Hematopoietic multipotent progenitor cell treated with erythropoietin and hydrocortisone succinate and interleukin-3 and kit ligand, for 15 days (in vitro differentiated cells): ENCODE measurements at regions not wholly inside any gene's neighbourhood (a gene's known extent, or its start where the extent isn't known, plus 50 kb on each side); places are given as distances from the start of the nearest gene placed in this dataset.
"Not testable (repeated sequence)": the region's sequence is repeated elsewhere in the genome, so short reads cannot be mapped to it uniquely, and the experiment has no call there.

ENCODE experiments used
- DNase-seq: peaks from one replicate; pipeline ENCODE4 v3.0.0-alpha.2; 2015; ENCODE audit warnings: low spot score

- no peak for DNase-seq
These were observed 146.1 kb downstream of the MEX3B start for GRCh38 chr15:81899730-81900129.

DNA sequence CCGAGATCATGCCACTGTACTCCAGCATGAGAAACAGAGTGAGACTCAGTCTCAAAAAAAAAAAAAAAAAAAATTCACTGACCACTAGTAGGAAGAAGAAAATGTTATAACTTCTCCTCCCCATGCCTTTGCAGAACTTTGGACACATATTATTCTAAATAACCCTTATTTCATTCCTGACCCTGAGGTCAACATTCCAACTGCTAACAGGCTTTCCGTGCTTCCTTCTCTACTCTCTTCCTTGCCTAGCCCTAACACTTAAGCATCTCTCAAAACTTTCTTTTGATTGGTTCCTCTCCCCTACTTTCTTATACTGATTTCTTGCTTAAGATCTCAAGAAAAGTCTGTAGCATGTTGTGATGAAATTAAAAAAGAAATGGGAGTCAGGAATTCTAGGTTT, 146.8 kb downstream of the MEX3B start:
- no peak for DNase-seq

- no peak for DNase-seq
These were observed 148.7 kb downstream of the MEX3B start for GRCh38 chr15:81897057-81897677.

DNA sequence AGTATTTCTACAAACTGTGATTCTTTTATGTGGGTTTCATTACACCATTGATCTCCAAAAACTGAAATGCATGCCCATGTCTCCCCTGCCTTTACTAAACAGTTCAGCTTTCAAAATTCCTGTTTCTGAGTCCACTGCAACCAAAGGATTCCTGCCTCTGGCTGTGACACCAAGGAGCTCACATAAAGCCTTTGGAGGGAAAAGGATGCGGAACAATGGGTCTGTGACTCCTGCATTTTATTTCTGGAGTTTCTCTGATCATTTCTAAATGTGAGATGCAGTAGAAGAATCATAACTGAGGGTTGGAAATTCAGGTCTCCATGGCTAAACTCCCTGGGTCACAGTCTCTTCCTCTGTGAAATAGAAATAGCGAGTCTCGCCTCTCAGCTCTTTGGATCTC, 149.5 kb downstream of the MEX3B start:
- no peak for DNase-seq

DNA sequence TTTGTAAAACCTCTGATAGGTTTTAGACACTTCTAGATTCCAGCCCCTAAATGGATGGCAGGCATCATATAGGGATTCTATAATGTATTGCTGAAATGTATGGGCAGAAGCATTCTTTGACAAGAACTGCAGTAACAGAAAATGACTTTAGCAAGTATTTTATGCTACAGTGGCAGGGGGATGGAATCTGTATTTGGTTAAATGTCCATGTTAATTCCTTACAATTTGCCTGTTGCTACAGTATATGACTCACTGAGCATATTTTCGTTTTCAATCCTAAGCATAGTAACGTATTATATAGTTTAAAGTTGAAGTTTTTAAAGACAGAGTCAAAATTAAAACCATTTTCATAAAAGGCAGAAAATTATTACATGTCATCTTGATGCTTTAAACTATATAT, 150.1 kb downstream of the MEX3B start:
- DNase-seq = no peak

DNA sequence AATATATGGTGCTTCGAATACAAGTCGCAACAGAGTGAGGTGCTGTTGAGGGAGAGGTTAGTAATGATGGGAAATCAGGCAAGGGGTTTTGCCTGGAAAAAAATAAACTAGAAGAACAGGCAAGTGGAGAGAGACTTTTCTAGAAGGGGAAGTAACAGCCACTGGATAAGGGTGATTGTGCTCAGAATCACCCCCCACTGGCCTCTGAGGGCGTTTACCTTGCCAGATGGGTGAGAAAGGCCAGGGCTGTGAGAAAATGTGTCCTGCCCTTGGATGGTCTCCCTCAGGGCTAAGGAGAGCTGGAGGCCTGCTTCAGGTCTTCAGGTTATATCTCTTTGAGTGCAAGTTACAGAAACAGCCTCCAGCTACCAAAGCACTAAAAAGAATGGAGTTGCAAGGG, 151.8 kb downstream of the MEX3B start:
- DNase-seq = no peak

GRCh38 chr15:81893182-81893835, 152.5 kb downstream of the MEX3B start:
- DNase-seq = no peak

DNA sequence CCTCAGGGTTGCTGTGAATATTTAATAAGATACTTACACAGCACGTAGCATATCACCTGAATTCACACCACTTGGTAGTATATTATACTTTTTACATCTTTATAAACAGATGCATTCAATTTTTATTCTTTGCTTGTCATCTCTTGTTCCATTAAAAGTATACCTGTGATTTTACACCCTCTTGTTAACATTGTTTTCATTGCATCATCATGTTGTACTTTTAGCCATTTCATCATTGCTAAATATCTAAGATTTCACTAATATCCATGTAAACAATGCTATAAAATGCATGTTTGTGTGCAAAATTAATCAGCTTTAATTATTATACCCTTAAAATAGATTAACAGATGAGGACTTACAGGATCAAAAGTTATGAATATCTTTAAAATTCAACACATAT, 155.3 kb downstream of the MEX3B start:
- DNase-seq = no peak

DNA sequence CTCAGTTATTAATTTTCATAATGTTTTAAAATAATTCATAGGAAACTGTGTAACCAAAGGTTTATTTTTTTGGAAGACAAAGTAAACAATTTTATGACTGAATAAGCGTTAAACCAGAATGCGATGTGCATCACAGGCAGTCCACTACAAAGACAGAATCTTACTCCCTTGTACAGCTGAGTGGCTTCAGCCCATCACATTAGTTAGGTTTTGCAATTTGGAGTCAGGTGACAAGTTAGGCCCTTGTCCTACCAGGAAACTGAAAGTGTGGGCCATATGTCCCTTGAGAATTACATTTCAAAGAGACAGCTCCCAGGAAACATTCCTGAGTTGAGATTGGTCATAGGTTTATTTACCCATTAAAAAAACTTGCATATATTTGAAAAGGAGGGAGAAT, 156.3 kb downstream of the MEX3B start:
- DNase-seq = no peak

GRCh38 chr15:81888748-81889484, 156.9 kb downstream of the MEX3B start:
- no peak for DNase-seq

DNA sequence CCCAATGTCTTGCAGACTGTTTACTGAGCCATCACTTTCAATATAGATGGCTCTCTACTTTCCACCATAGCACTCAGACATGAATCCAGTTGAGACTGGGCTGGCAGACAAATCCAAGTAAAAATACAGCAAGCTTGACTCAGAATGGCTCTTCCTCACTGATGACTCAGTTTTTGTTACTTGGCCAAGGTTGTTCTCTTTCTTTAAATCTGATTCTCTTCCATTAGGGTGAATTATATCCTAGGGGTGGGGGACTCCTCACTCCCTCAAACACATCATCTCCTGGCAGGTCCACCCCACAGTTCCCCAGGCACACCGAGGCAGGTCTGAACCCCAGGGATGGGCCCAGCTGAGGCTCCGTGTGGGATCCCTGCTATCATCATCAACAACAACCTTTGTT, 157.9 kb downstream of the MEX3B start:
- DNase-seq = no peak

DNA sequence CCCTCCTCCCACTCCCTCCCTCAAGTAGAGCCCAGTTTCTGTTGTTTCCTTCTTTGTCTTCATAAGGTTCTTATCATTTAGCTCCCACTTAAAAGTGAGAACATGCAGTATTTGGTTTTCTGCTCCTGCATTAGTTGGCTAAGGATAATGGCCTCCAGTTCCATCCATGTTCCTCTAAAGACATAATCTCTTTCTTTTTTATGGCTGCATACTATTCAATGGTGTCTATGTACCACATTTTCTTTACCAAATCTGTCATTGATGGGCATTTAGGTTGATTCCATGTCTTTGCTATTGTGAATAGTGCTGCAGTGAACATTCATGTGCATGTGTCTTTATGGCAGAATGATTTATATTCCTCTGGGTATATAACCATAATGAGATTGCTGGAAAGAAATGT, 158.6 kb downstream of the MEX3B start:
- not testable (repeated sequence) for DNase-seq

- no peak for DNase-seq
These were observed 159.2 kb downstream of the MEX3B start for GRCh38 chr15:81886591-81886990.

DNA sequence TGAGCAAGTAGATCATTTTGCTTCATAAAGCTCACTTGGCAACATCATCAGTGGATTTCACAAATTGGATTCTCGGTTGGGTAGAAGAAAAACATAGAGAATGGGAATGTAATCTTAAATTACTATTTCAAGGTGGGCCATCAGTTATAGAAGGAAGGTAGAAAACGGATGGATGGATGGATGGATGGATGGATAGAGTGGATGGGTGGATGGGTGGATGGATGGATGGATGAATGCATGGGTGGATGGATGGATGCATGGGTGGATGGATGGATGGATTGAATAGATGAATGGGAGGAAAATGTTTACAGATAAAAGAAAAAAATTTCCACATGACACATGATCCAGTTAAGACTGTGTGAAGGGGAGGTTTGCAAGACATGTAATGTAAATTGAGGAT, 159.7 kb downstream of the MEX3B start:
- no peak for DNase-seq

- DNase-seq = no peak
These were observed 160.7 kb downstream of the MEX3B start for GRCh38 chr15:81885135-81885534.

- no peak for DNase-seq
These were observed 163.3 kb downstream of the MEX3B start for GRCh38 chr15:81882504-81882903.

GRCh38 chr15:81880833-81881232, 165.0 kb downstream of the MEX3B start:
- no peak for DNase-seq

DNA sequence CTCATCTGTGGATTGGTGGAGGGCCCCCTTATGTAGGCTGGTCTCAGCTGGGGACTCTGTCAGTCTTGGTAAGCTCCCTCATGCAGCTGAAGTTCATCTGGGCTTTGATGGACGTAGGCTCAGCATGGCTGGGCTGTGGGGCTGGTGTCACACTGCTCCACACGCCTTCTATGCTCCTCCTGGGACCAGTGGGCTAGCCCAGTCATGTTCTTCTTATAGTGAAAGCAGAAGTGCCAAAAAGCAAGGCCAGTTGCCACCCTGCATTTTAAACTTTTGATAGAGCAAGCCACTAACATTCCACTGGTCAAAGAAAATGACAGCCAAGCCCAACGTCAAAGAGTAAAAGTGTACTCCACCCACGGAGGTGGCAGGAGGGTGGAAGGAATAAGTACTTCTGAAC, 165.5 kb downstream of the MEX3B start:
- DNase-seq = no peak

- DNase-seq = not testable (repeated sequence)
These were observed 170.1 kb downstream of the MEX3B start for GRCh38 chr15:81875717-81876116.

DNA sequence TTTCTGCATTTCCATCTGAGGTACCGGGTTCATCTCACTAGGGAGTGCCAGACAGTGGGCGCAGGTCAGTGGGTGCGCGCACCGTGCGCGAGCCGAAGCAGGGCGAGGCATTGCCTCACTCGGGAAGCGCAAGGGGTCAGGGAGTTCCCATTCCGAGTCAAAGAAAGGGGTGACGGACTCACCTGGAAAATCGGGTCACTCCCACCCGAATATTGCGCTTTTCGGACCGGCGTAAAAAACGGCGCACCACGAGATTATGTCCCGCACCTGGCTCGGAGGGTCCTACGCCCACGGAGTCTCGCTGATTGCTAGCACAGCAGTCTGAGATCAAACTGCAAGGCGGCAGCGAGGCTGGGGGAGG, 175.1 kb downstream of the MEX3B start:
- DNase-seq = not testable (repeated sequence)

DNA sequence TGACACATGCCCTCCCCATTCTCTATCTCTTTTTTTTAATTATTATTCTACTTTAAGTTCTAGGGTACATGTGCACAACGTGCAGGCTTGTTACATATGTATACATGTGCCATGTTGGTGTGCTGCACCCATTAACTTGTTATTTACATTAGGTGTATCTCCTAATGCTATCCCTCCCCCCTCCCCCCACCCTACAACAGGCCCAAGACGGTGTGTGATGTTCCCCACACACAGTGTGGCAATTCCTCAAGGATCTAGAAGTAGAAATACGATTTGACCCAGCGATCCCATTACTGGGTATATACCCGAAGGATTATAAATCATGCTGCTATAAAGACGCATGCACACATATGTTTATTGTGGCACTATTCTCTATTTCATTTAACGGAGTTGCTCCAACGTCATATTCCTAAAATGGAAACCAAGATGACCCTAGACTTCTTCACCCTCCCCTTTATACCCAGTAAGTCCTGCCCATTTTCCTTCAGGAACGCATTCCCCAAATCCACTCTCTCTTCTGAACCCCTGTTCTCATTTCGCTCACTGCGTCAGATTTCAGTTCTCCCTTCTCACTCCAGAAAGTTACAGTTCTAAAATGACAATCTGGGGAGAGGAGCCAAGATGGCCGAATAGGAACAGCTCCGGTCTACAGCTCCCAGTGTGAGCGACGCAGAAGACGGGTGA, 175.6 kb downstream of the MEX3B start:
- not testable (repeated sequence) for DNase-seq

GRCh38 chr15:81869161-81869954, 176.5 kb downstream of the MEX3B start:
- DNase-seq = no peak
